ENCODE measurements at regions not wholly inside any gene's neighbourhood (a gene's known extent, or its start where the extent isn't known, plus 50 kb on each side); places are given as distances from the start of the nearest gene placed in this dataset.

GRCh38 chr4:177229331-177229730 lies 80.3 kb upstream of the NEIL3 start:
- no peaks in the 10 kb centered on the region for H3K36me3 Mint-ChIP-seq (ENCODE audit: unreplicated experiment)
- peaks cover 1% of the 10 kb centered on the region for H3K27me3 Mint-ChIP-seq (ENCODE audit: unreplicated experiment)
- H3K27ac Mint-ChIP-seq (ENCODE audit: unreplicated experiment) = no peak overlapping the region

GRCh38 chr4:177232473-177232872 lies 77.2 kb upstream of the NEIL3 start:
- no peak for DNase-seq
- no peak overlapping the region for H3K27ac Mint-ChIP-seq (ENCODE audit: unreplicated experiment)

More at GRCh38 chr4:177229331-177229730, 80.3 kb upstream of the NEIL3 start:
- H3K9me3 Mint-ChIP-seq (ENCODE audit: unreplicated experiment) = no peaks in the 10 kb centered on the region
- no peak for DNase-seq
- TF ChIP-seq, protein P1, sequence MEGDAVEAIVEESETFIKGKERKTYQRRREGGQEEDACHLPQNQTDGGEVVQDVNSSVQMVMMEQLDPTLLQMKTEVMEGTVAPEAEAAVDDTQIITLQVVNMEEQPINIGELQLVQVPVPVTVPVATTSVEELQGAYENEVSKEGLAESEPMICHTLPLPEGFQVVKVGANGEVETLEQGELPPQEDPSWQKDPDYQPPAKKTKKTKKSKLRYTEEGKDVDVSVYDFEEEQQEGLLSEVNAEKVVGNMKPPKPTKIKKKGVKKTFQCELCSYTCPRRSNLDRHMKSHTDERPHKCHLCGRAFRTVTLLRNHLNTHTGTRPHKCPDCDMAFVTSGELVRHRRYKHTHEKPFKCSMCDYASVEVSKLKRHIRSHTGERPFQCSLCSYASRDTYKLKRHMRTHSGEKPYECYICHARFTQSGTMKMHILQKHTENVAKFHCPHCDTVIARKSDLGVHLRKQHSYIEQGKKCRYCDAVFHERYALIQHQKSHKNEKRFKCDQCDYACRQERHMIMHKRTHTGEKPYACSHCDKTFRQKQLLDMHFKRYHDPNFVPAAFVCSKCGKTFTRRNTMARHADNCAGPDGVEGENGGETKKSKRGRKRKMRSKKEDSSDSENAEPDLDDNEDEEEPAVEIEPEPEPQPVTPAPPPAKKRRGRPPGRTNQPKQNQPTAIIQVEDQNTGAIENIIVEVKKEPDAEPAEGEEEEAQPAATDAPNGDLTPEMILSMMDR (IDR thresholded peaks at IDR 0.05; ENCODE audit: partially characterized antibody, unreplicated experiment) = no peak
- no peaks in the 10 kb centered on the region for H3K4me1 Mint-ChIP-seq (ENCODE audit: low read depth, unreplicated experiment)
- H3K4me3 Mint-ChIP-seq (ENCODE audit: unreplicated experiment) = no peak overlapping the region

DNA sequence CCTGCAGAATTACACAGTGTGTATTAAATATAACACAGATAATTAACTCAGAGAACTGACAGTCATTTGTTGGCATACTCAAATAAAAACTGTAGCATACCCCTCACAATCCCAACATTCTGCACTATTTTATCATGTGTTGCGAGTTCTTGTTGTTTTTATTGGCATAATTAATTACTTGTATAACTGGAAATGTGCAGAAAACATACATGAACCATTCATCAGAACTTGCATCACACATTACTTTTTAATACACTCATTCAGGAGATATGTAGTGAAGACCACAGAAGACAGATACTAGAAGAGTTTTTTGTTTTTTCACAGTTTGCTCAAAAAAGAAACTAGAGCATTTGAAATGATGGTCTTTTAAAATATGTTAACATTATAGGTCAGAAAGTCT lies 74.6 kb upstream of the NEIL3 start:
- Mint-ChIP-seq H3K36me3 (ENCODE audit: unreplicated experiment) (no peaks in the 10 kb centered on the region), H3K4me3 (ENCODE audit: unreplicated experiment) (no peak overlapping the region), H3K9me3 (ENCODE audit: unreplicated experiment) (peaks cover 2% of the 10 kb centered on the region), H3K27ac (ENCODE audit: unreplicated experiment) (no peak overlapping the region), H3K27me3 (ENCODE audit: unreplicated experiment) (no peaks in the 10 kb centered on the region), H3K4me1 (ENCODE audit: low read depth, unreplicated experiment) (no peaks in the 10 kb centered on the region)
- no peak for DNase-seq
- TF ChIP-seq, protein P1 (IDR thresholded peaks at IDR 0.05; ENCODE audit: partially characterized antibody, unreplicated experiment) = no peak

More at GRCh38 chr4:177232473-177232872, 77.2 kb upstream of the NEIL3 start:
- no peaks in the 10 kb centered on the region for H3K36me3 Mint-ChIP-seq (ENCODE audit: unreplicated experiment)
- H3K4me1 Mint-ChIP-seq (ENCODE audit: low read depth, unreplicated experiment) = no peaks in the 10 kb centered on the region
- H3K4me3 Mint-ChIP-seq (ENCODE audit: unreplicated experiment) = no peak overlapping the region
- peaks cover 2% of the 10 kb centered on the region for H3K9me3 Mint-ChIP-seq (ENCODE audit: unreplicated experiment)
- TF ChIP-seq, protein P1 (IDR thresholded peaks at IDR 0.05; ENCODE audit: partially characterized antibody, unreplicated experiment) = no peak
- no peaks in the 10 kb centered on the region for H3K27me3 Mint-ChIP-seq (ENCODE audit: unreplicated experiment)

DNA sequence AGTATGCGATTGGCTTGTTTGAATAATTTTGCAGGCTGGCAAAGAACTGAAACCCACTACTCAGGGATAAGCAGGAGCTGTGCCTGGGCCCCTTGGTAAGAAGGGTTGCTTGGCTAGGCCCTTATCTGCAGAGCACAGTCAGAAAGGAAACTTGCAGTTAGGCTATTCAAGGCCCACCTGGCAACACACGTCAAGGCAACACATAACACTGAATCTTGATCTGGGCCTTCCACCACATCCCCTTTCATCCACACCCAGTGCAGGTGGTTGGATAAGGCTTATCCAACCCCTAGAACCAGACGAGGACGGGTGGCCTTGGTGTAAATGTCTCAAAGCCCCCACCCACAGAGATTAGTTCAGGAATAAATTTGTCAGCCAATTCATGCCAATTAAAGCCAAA lies 72.8 kb upstream of the NEIL3 start:
- TF ChIP-seq, protein P1 (IDR thresholded peaks at IDR 0.05; ENCODE audit: partially characterized antibody, unreplicated experiment) = no peak
- H3K36me3 Mint-ChIP-seq (ENCODE audit: unreplicated experiment) = peaks cover 2% of the 10 kb centered on the region
- H3K9me3 Mint-ChIP-seq (ENCODE audit: unreplicated experiment) = peaks cover 2% of the 10 kb centered on the region
- DNase-seq = no peak
- H3K4me3 Mint-ChIP-seq (ENCODE audit: unreplicated experiment) = no peak overlapping the region
- no peak overlapping the region for H3K27ac Mint-ChIP-seq (ENCODE audit: unreplicated experiment)
- no peaks in the 10 kb centered on the region for H3K27me3 Mint-ChIP-seq (ENCODE audit: unreplicated experiment)
- H3K4me1 Mint-ChIP-seq (ENCODE audit: low read depth, unreplicated experiment) = no peaks in the 10 kb centered on the region

- DNase-seq = no peak
- H3K4me1 Mint-ChIP-seq (ENCODE audit: low read depth, unreplicated experiment) = no peaks in the 10 kb centered on the region
- no peak overlapping the region for H3K4me3 Mint-ChIP-seq (ENCODE audit: unreplicated experiment)
- TF ChIP-seq, protein P1 (IDR thresholded peaks at IDR 0.05; ENCODE audit: partially characterized antibody, unreplicated experiment) = no peak
- no peaks in the 10 kb centered on the region for H3K27me3 Mint-ChIP-seq (ENCODE audit: unreplicated experiment)
- no peak overlapping the region for H3K27ac Mint-ChIP-seq (ENCODE audit: unreplicated experiment)
- H3K36me3 Mint-ChIP-seq (ENCODE audit: unreplicated experiment) = peaks cover 4% of the 10 kb centered on the region
- peaks cover 2% of the 10 kb centered on the region for H3K9me3 Mint-ChIP-seq (ENCODE audit: unreplicated experiment)
Observed at GRCh38 chr4:177237291-177237690, 72.4 kb upstream of the NEIL3 start.
